GM23248 (cell line): ENCODE measurements at regions not wholly inside any gene's neighbourhood (a gene's known extent, or its start where the extent isn't known, plus 50 kb on each side); places are given as distances from the start of the nearest gene placed in this dataset.
A peak's percentile ranks its signal among the peaks of the same experiment; 100 is the strongest.

Experiments used
- DNase-seq: peaks from one replicate; pipeline ENCODE4 v3.0.0-alpha.2; 2015
- H2AFZ ChIP-seq: fragments of 200-600 bp; sonication (generic); 2 replicates; pipeline ENCODE4 v1.6.1; 2016; ENCODE audit warnings: antibody characterized with exemption
- H3F3A ChIP-seq: fragments of 200-600 bp; sonication (generic); 2 replicates; pipeline ENCODE4 v1.6.1; 2016; ENCODE audit warnings: mild to moderate bottlenecking, antibody characterized with exemption, mixed run types; ENCODE audit not compliant: insufficient read depth
- H3K27ac ChIP-seq: fragments of 200-600 bp; sonication (generic); 2 replicates; pipeline ENCODE4 v1.5.1; 2016; ENCODE audit warnings: mild to moderate bottlenecking
- H3K27me3 ChIP-seq: fragments of 200-600 bp; sonication (generic); replicated peaks from 2 replicates; pipeline ENCODE4 v1.6.1; 2016; ENCODE audit warnings: mild to moderate bottlenecking; ENCODE audit not compliant: insufficient read depth
- H3K36me3 ChIP-seq: fragments of 200-600 bp; sonication (generic); 2 replicates; pipeline ENCODE4 v1.6.1; 2016; ENCODE audit warnings: low read depth, mild to moderate bottlenecking
- H3K4me1 ChIP-seq: fragments of 200-600 bp; sonication (generic); 2 replicates; pipeline ENCODE4 v1.6.1; 2016; ENCODE audit warnings: mild to moderate bottlenecking; ENCODE audit not compliant: insufficient read depth
- H3K4me2 ChIP-seq: fragments of 200-600 bp; sonication (generic); one replicate; pipeline ENCODE4 v1.6.1; 2016; ENCODE audit warnings: mild to moderate bottlenecking; ENCODE audit not compliant: unreplicated experiment
- H3K4me3 ChIP-seq: fragments of 200-600 bp; sonication (generic); 2 replicates; pipeline ENCODE4 v1.5.1; 2016; ENCODE audit warnings: mild to moderate bottlenecking
- H3K79me2 ChIP-seq: fragments of 200-600 bp; sonication (generic); 2 replicates; pipeline ENCODE4 v1.6.1; 2016; ENCODE audit warnings: mild to moderate bottlenecking; ENCODE audit not compliant: insufficient read depth
- H3K9ac ChIP-seq: fragments of 200-600 bp; sonication (generic); 2 replicates; pipeline ENCODE4 v1.6.1; 2016; ENCODE audit warnings: mild to moderate bottlenecking
- H3K9me2 ChIP-seq: fragments of 200-600 bp; sonication (generic); 2 replicates; pipeline ENCODE4 v1.6.1; 2016; ENCODE audit warnings: mixed run types, mild to moderate bottlenecking, moderate library complexity; ENCODE audit not compliant: insufficient read depth
- H3K9me3 ChIP-seq: fragments of 200-600 bp; sonication (generic); one replicate; pipeline ENCODE4 v1.6.1; 2017; ENCODE audit warnings: low read depth
- H4K20me1 ChIP-seq: fragments of 200-600 bp; sonication (generic); 2 replicates; pipeline ENCODE4 v1.6.0; 2016; ENCODE audit not compliant: insufficient read depth
- EZH2 ChIP-seq: fragments of 200-600 bp; sonication (generic); IDR thresholded peaks from 2 replicates; pipeline ENCODE4 v1.6.1; 2018; ENCODE audit warnings: antibody characterized with exemption, mild to moderate bottlenecking; ENCODE audit not compliant: insufficient read depth, poor library complexity, severe bottlenecking
- EZH2phosphoT487 ChIP-seq: fragments of 200-600 bp; sonication (generic); IDR thresholded peaks from 2 replicates; pipeline ENCODE4 v1.6.1; 2018; ENCODE audit warnings: antibody characterized with exemption, moderate library complexity, mild to moderate bottlenecking, low read depth; ENCODE audit not compliant: insufficient read depth
- WGBS, 2 experiments: methylation state at CpG; one replicate each; pipeline ENCODE4 v1.1.6; 2015 to 2017; ENCODE audit warnings: low lambda C conversion rate in 2 of 2, low coverage in 1 of 2; ENCODE audit errors: missing lambda C conversion rate in 2 of 2; 5-methylcytosine and 5-hydroxymethylcytosine counted together
- in situ Hi-C: fragments of 300-500 bp; cut with MboI; formaldehyde crosslinking; loops from 2 replicates; pipeline ENCODE4 v1.15.0; 2020

- no peak for DNase-seq
- WGBS, 2 experiments = 83 to 84% methylated on average over 11 of the region's 11 CpGs
These were observed 97.0 kb upstream of the ZNF366 start for GRCh38 chr5:72604111-72604797.

DNA sequence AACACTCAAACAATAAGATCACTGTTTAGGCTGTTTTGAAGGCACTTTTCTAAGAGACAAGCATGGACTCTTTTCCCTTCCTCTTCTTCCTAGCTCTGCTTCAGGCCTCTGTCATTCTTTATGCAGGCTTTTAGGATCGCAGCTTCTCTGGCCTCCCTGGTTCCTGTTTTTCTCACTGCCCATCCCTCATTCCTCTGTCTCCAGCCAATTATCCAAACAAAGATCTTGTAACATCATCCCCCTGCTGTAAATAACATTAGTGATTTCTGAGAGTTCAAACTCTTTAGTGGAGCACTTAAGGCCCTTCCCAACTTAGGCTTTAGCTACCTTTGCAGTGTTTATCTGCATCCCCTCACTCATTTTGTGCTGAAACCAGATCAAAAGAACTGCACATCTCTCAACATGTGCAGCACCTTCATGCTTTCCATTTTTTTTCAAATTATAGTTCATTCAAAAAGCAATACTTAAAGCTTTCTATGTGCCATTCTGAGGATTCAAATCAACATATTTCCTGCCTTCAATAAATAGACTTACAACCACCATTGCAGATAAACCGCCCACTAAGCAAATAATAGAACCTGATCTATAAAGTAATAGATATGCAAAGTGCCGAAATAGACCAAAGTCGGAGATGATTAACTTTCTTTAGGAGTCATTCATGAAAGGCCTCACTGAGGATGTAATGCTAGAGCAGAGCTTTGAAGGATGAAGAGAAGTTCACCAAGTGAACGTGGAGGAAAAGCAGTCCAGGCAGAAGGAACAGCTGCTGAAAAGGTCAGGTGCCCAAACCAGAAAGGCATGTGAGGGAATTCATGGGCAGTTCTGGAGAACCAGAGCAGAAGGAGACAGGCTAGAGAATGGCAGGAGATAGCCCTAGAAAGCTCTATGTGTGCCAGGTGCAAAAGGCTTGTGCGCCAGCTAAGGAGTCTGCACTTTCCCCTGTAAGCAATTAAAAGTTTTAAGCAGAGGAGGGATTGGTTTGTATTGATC is 95.8 kb upstream of the ZNF366 start:
- Histone ChIP-seq H3K4me2 (no peak overlapping the region), H3K9ac (no peak overlapping the region), H3K4me1 (peaks cover 34% of the 10 kb centered on the region), H3K27ac (no peak overlapping the region), H3K79me2 (no peaks in the 10 kb centered on the region), H3K9me3 (no peaks in the 10 kb centered on the region), H3K9me2 (no peaks in the 10 kb centered on the region), H3K4me3 (no peak overlapping the region), H3K36me3 (no peaks in the 10 kb centered on the region), H4K20me1 (no peaks in the 10 kb centered on the region), H3K27me3 (no peaks in the 10 kb centered on the region), H3F3A (peaks cover 38% of the 10 kb centered on the region), H2AFZ (no peak overlapping the region; the same call in 1 of the 2 replicates)
- in situ Hi-C loops = no loop called here
- 91 to 92% methylated on average over 6 of the region's 6 CpGs for WGBS, 2 experiments
- TF ChIP-seq EZH2phosphoT487 (no peak), EZH2 (no peak)
- DNase-seq = no peak

More at GRCh38 chr5:72604111-72604797, 97.0 kb upstream of the ZNF366 start:
- no peak overlapping the region for H3K4me3 ChIP-seq
- H3K4me2 ChIP-seq = no peak overlapping the region
- in situ Hi-C loops = no loop called here
- no peaks in the 10 kb centered on the region for H3K79me2 ChIP-seq
- H3F3A ChIP-seq = peaks cover 25% of the 10 kb centered on the region
- no peaks in the 10 kb centered on the region for H3K9me3 ChIP-seq
- no peaks in the 10 kb centered on the region for H3K27me3 ChIP-seq
- H3K27ac ChIP-seq = no peak overlapping the region
- no peaks in the 10 kb centered on the region for H3K9me2 ChIP-seq
- H2AFZ ChIP-seq = no peak overlapping the region
- no peaks in the 10 kb centered on the region for H3K36me3 ChIP-seq
- peaks cover 22% of the 10 kb centered on the region for H3K4me1 ChIP-seq
- TF ChIP-seq EZH2 = no peak
- H3K9ac ChIP-seq = no peak overlapping the region
- H4K20me1 ChIP-seq = no peaks in the 10 kb centered on the region

GRCh38 chr5:72601861-72602260 is 94.7 kb upstream of the ZNF366 start:
- in situ Hi-C loops = no loop called here

DNA sequence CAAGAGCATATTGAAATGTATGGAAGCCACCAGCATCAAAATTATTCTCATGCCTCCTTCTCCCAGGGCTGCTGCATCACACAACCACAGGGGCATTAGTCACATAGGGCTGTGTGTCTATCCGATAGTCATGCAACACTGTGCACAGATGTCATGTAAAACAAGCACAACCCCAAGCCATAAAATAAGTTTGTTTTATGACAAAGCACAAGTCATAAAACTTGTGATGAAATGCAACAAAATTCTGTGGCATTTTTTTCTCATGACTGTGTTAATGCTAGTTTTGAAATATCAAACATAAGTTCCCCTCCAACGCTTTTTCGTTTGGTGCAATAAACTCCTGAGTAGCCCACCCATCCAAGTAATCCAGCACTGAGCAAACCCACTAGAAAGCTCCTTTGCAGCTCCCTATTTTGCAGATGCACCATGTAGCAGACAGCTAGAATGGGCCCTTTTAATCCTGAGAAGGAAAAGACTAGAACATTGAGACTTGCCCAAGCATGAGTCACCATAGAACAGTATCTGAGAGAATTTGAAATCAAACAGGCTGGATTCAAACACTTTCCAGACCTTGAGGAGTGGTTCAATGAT is 93.3 kb upstream of the ZNF366 start:
- Histone ChIP-seq H2AFZ (0 out of 2 replicates have a peak overlapping the region, but pooled peaks have one; percentile 36), H3K9me2 (no peaks in the 10 kb centered on the region), H3K9me3 (no peaks in the 10 kb centered on the region), H3K27ac (peak overlapping the region; percentile 98), H3K9ac (peak overlapping the region; percentile 74), H3K4me1 (peaks cover 50% of the 10 kb centered on the region), H4K20me1 (no peaks in the 10 kb centered on the region), H3K4me2 (peak overlapping the region; percentile 79), H3K27me3 (no peaks in the 10 kb centered on the region), H3F3A (peaks cover 51% of the 10 kb centered on the region), H3K79me2 (no peaks in the 10 kb centered on the region), H3K36me3 (no peaks in the 10 kb centered on the region), H3K4me3 (peak overlapping the region; percentile 39)
- in situ Hi-C loops = no loop called here
- TF ChIP-seq EZH2phosphoT487 (0 out of 2 replicates have a peak, but pooled peaks have one; percentile 38), EZH2 (no peak)
- 0% methylated on average over 3 of the region's 3 CpGs for WGBS, 2 experiments
- peak; percentile 98 for DNase-seq

More at GRCh38 chr5:72601861-72602260, 94.7 kb upstream of the ZNF366 start:
- no peaks in the 10 kb centered on the region for H4K20me1 ChIP-seq
- WGBS, 2 experiments = 92 to 100% methylated on average over 1 of the region's 1 CpG
- H3K9me3 ChIP-seq = no peaks in the 10 kb centered on the region
- no peak overlapping the region for H3K4me3 ChIP-seq
- H3K9ac ChIP-seq = no peak overlapping the region
- no peaks in the 10 kb centered on the region for H3K9me2 ChIP-seq
- peaks cover 46% of the 10 kb centered on the region for H3K4me1 ChIP-seq
- no peak for TF ChIP-seq EZH2phosphoT487
- TF ChIP-seq EZH2 = no peak
- H2AFZ ChIP-seq = no peak overlapping the region
- peaks cover 49% of the 10 kb centered on the region for H3F3A ChIP-seq
- no peaks in the 10 kb centered on the region for H3K79me2 ChIP-seq
- H3K27me3 ChIP-seq = no peaks in the 10 kb centered on the region
- H3K36me3 ChIP-seq = no peaks in the 10 kb centered on the region
- no peak overlapping the region for H3K4me2 ChIP-seq
- no peak overlapping the region for H3K27ac ChIP-seq
- no peak for DNase-seq
